Hematopoietic multipotent progenitor cell treated with erythropoietin and hydrocortisone succinate and interleukin-3 and kit ligand, for 6 days (in vitro differentiated cells): ENCODE measurements at regions not wholly inside any gene's neighbourhood (a gene's known extent, or its start where the extent isn't known, plus 50 kb on each side); places are given as distances from the start of the nearest gene placed in this dataset.

Experiments used
- DNase-seq: peaks from one replicate; pipeline ENCODE4 v3.0.0-alpha.2; 2015

DNA sequence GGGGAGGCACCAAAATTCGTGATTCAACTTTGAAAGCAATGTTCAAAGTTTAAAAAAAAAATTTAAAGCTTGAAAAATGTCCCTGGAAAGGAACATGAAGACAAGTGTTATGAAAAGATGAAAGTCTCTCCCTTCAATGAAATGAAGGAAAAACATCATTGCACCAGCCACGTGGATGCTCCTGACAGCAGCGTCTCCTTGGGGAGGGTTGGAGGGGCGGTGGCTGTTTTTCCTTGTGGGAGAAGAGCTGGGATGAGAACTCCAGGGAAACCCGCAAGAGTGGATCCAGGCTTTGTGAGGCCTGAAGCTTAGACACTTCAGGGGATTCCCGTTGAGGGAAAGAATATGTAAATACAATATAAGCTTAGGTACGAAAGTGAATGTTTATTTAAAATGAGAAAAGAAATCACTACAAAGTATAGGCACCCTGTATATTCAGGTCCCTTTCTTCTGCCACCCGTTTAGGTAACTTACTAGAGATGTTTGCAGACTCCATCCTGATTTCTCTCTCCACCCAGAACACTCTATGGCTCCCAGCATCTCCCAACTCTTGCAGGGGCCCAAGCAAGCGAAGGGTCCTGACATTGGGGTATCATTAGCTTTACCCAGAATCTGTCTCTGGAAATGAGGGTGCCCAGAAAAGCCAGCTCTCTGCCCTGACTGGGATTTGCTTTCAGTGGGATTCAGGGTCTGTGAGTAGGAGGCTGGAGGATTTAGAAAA, 63.1 kb upstream of the BAIAP2L1 start:
- no peak for DNase-seq

DNA sequence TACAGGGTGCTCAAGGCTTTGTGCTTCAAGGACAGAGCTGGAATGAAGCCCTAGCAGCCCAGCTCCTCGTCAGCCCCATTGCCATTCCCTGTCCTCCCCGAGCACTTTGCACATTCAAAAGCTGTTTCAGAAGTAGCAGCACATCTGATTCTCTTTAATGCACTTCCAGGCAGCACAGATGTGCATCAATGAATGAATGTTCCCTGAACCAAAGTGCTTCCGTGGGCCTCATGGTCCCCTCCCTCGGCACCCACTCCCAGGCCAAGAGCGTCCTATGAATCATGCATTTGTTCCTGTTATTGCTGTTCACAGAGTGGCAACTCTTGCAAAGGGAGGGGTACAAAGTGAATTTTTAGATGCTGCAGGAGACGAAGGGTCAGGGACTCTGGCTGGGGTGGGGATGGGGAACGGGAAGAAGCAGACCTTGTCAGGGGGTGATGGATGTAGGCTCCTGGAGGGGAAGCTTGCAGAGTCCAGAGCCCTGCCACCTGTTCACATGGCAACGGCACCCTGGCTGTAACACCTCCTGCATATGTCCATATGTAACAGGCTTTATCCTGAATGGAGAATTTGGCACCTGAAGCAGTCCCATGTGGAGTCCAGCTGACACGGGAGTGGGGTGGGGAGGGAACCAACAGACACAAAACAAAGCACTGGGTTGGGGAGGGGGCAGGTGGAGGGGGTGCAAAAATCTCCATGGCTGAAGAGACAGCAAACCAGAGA, 62.2 kb upstream of the BAIAP2L1 start:
- no peak for DNase-seq

DNA sequence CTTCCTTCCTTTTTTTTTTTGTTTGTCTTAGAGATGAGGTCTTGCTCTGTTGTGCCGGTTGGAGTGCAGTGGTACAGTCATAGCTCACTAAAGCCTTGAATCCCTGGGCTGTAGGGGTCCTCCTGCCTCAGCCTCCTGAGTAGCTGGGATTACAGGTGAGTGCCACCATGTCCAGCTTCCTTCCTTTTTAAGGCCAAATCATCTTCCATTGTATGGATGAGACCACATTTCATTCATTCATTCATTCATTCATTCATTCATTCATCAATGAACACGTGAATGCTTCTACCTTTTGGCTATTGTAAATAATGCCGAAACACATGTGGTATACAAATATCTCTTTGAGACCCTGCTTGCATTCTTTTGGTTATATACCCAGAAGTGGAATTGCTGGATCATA, 60.0 kb upstream of the BAIAP2L1 start:
- DNase-seq, result no peak

DNA sequence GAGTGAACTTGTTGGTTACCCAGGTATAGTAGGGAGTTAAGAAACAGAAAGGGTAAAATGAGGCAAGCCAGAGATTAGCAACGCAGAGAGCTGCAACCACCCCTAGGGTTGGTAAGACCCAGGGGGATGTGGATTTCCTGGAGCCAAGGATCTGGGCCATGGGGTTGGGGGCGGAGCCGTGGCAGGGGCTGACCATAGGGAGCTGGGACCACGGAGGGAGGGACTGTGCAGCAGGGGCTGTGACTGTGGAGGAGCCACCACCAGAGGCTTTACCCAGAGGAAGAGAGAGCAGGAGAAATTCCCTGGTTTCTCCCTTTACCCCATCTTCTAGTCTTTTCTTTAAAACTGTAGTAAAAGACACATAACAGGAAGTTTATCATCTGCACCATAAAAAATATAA, 58.6 kb upstream of the BAIAP2L1 start:
- no peak for DNase-seq

DNA sequence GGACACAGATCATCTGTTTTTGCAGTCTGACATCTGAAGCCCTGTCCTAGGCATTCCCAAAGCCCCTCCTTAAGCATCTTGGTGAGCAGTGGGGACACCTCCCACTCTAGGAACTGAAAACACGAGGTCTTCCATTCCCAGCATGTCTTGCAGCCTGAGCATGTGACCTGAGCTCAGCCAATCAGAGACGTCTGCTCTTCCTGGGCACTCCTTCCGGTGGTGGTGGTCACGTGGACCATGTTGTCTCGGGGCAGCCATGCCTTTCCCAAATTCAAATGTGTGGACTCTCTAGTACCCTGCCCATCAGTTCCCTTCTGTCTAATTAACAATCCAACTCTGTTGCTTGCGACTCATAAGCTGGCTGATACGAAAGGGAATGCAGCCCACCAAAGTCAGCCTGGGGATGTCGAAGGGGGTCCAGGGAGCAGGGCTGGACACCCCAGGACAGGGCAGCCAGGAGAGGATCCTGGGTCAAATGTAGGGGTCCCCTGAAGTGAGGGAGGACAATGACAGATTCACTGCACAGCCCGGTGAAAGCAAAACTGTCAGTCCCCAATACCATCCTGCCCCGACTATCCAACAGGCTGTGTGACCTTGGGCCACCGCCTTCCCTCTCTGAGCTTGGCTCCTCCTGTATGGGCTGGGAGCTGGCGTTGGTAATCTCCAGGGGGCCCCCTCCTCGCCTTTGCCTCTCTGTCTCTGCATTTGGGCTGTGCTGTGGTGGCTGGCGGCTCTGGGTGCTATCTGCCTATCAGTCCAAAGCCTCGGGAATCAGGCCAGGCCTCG, 57.4 kb upstream of the BAIAP2L1 start:
- no peak for DNase-seq

DNA sequence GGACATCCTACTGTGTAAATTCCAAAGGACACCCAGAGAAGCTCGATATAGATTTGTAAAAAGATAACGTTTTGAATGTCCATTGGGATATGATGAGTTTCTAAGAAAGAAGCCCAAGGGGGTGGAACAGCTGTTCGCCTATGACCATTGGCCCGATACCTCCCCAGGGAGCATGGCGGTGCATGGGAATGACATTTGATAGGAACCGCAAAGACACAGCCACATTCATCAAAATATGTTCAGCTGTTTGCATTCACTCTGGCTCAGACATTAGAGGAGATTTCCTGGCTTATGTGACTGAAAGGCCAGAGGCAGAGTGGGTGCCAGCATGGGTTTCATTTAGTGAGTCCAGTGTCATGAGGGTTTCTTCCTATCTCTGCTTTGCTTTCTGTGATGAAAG, 56.0 kb upstream of the BAIAP2L1 start:
- DNase-seq, result no peak

DNA sequence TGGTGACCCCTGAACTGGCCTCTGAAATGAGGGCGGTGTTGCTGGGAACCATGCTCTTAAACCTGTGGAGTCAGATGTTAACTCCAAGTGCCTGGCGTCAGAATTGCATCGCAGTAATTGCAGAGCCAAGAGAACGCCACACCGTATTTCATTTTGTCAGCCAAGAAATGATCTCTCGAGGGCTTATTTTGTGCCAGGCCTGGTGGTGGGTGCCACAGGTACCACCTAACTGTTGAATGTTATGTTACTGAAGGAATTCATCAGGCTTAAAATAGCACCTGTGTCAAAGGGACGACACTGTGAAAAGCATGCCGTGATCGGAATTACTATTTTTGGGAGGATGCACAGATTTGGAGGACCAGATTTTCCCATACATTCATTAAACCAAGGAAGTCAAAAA, 51.9 kb upstream of the BAIAP2L1 start:
- DNase-seq, result no peak
